SK-N-SH (cell line): ENCODE measurements at regions not wholly inside any gene's neighbourhood (a gene's known extent, or its start where the extent isn't known, plus 50 kb on each side); places are given as distances from the start of the nearest gene placed in this dataset.
"Not testable (repeated sequence)": the region's sequence is repeated elsewhere in the genome, so short reads cannot be mapped to it uniquely, and the experiment has no call there.

Source experiments
- CTCF ChIA-PET: fragments of 300-600, 350-600 bp; formaldehyde crosslinking; extraction: SDS; loops from one replicate; lab custom pipeline; 2021; lab: Yijun Ruan, JAX
- POLR2A ChIA-PET: fragments of 350-600 bp; sonication (Branson Sonifier 250); formaldehyde crosslinking; extraction: SDS; loops from one replicate; lab custom pipeline; 2020; ENCODE audit warnings: antibody characterized with exemption, inconsistent platforms; lab: Yijun Ruan, JAX
- DNase-seq: peaks from one replicate; pipeline ENCODE4 v3.0.0; 2012
- H2AFZ ChIP-seq: fragments of 200-600 bp; sonication (generic); 2 replicates; pipeline ENCODE4 v1.8.1; 2016; ENCODE audit warnings: antibody characterized with exemption, mild to moderate bottlenecking, low read depth
- H3F3A ChIP-seq: fragments of 200-600 bp; sonication (generic); replicated peaks from 2 replicates; pipeline ENCODE3; 2016; ENCODE audit warnings: antibody characterized with exemption, mild to moderate bottlenecking; ENCODE audit not compliant: insufficient read depth
- H3K27ac ChIP-seq, 2 experiments: fragments of 200-500 bp in 1 of 2; fragments of 200-600 bp in 1 of 2; sonication (Bioruptor generic) in 1 of 2; sonication (generic), shearing (Covaris generic) in 1 of 2; 2 replicates each; pipeline versions ENCODE4 v1.5.1 to v1.6.1; 2014 to 2016; ENCODE audit warnings: low read depth in 2 of 2, inconsistent platforms in 1 of 2, low read length in 1 of 2, mild to moderate bottlenecking in 1 of 2, mixed read lengths in 1 of 2
- H3K27me3 ChIP-seq: fragments of 200-600 bp; sonication (generic), shearing (Covaris generic); 2 replicates; pipeline ENCODE4 v1.6.1; 2016; ENCODE audit warnings: mixed run types; ENCODE audit not compliant: insufficient read depth
- H3K36me3 ChIP-seq, 2 experiments: fragments of 200-500 bp in 1 of 2; fragments of 200-600 bp in 1 of 2; sonication (Bioruptor generic) in 1 of 2; sonication (generic) in 1 of 2; replicated peaks in 1 of 2; 2 replicates each; pipeline versions ENCODE3 to v1.5.1; 2014 to 2016; ENCODE audit warnings: low read length in 1 of 2, mild to moderate bottlenecking in 1 of 2; ENCODE audit not compliant: insufficient read depth in 2 of 2, control insufficient read depth in 1 of 2
- H3K4me1 ChIP-seq, 2 experiments: fragments of 200-500 bp in 1 of 2; fragments of 200-600 bp in 1 of 2; sonication (Bioruptor generic) in 1 of 2; sonication (generic), shearing (Covaris generic) in 1 of 2; 2 replicates each; pipeline versions ENCODE4 v1.5.1 to v1.6.1; 2014 to 2016; ENCODE audit warnings: low read depth in 1 of 2, low read length in 1 of 2, mixed run types in 1 of 2; ENCODE audit not compliant: insufficient read depth in 2 of 2, control insufficient read depth in 1 of 2
- H3K4me2 ChIP-seq: fragments of 200-600 bp; sonication (generic), shearing (Covaris generic); 2 replicates; pipeline ENCODE4 v1.6.1; 2017; ENCODE audit warnings: mixed run types
- H3K4me3 ChIP-seq, 2 experiments: fragments of 200-500 bp in 1 of 2; fragments of 200-600 bp in 1 of 2; sonication (Bioruptor generic) in 1 of 2; sonication (generic), shearing (Covaris generic) in 1 of 2; 2 replicates each; pipeline versions ENCODE4 v1.5.1 to v1.8.1; 2014 to 2016; ENCODE audit warnings: low read depth in 2 of 2, inconsistent platforms in 1 of 2, low read length in 1 of 2, mild to moderate bottlenecking in 1 of 2, mixed read lengths in 1 of 2, moderate library complexity in 1 of 2
- H3K79me2 ChIP-seq: fragments of 200-600 bp; sonication (generic); 2 replicates; pipeline ENCODE4 v1.8.1; 2017; ENCODE audit warnings: mild to moderate bottlenecking; ENCODE audit not compliant: insufficient read depth
- H3K9ac ChIP-seq: fragments of 200-600 bp; sonication (generic); 2 replicates; pipeline ENCODE4 v1.6.1; 2017; ENCODE audit warnings: mixed run types
- H3K9me2 ChIP-seq: fragments of 200-600 bp; sonication (generic); 2 replicates; pipeline ENCODE4 v1.6.1; 2017; ENCODE audit warnings: mixed run types
- H3K9me3 ChIP-seq: fragments of 200-600 bp; sonication (generic); 2 replicates; pipeline ENCODE4 v1.6.1; 2017; ENCODE audit warnings: mixed run types, mild to moderate bottlenecking, moderate library complexity
- H4K20me1 ChIP-seq: fragments of 200-600 bp; sonication (generic); 2 replicates; pipeline ENCODE4 v1.6.1; 2017; ENCODE audit warnings: mild to moderate bottlenecking, mixed run types; ENCODE audit not compliant: insufficient read depth
- WGBS: methylation state at CpG from one replicate; pipeline ENCODE4 v1.1.6; 2017; ENCODE audit warnings: low lambda C conversion rate; 5-methylcytosine and 5-hydroxymethylcytosine counted together

DNA sequence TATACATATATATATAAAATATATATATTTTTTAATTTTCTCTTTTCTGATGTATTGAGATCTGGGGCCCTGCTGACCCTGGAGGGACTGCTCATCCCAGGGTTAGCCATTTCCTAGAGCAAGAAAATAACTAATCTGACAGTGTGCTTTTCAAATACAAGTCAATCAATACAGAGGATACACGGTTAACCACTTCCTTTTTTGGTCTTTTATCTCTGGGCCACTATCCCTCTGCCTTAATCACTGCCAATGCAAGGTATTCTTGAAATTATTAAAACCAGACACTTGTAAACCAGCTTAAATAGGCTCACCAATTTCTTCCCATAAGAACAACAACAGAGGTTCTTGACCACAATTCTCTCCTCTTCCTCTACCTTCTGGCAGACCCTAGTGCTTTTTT is 133.6 kb downstream of the SPIN4 start:
- H3K9me2 ChIP-seq, H3K79me2 ChIP-seq, H3K27me3 ChIP-seq, H2AFZ ChIP-seq, H3K9ac ChIP-seq, H3K4me3 ChIP-seq, H3K4me2 ChIP-seq, DNase-seq, H3K9me3 ChIP-seq, CTCF ChIA-PET, H3F3A ChIP-seq, H3K4me1 ChIP-seq, H4K20me1 ChIP-seq, H3K36me3 ChIP-seq, H3K27ac ChIP-seq, POLR2A ChIA-PET: not testable (repeated sequence)
- WGBS: no CpG with 5 or more reads among the region's 1 CpG

DNA sequence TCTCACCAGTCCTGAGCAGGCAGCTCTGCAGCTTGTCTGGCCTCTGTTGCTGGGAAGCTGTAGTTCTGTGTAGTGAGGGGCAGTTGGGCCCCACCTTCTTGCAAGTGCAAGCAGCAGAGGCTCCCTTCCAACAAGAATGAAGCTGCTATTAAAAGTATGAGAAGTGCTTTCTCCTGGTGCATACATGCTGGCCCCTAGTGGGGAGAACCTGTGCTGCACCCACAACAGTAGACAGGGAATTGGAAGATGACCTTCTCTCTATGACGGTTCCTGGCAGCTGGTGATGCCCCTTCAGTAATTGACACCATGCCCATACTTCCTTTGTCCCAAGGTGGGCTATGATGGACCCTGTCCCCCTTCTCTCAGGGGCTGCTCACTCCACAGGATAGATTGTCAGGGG is 141.5 kb downstream of the SPIN4 start:
- no CpG with 5 or more reads among the region's 1 CpG for WGBS
- H3K9ac ChIP-seq, H3K27ac ChIP-seq, DNase-seq, H3K4me2 ChIP-seq, H3K9me3 ChIP-seq, H3K4me1 ChIP-seq, POLR2A ChIA-PET, H3K4me3 ChIP-seq, CTCF ChIA-PET, H3K79me2 ChIP-seq, H3K9me2 ChIP-seq, H4K20me1 ChIP-seq, H3F3A ChIP-seq, H3K27me3 ChIP-seq, H3K36me3 ChIP-seq, H2AFZ ChIP-seq: not testable (repeated sequence)

DNA sequence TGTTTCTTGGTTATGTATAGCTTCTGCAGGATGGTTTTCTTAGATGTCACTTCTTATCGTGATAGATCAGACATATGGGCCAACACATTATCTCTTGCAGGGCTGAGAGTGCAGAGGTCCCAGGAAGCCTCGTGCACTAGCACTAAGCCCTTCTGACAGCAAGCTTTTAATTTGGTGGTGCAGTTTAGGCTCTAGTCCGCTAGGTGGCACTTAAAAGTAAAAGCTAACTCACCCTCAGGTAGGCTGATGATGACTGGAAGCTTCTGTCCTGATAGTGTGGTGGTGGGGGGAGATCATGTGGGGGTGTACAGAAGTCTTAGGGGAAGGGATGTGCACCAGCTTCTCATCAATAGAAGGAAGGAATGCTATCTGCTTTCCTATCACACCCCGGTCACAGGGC is 142.0 kb downstream of the SPIN4 start:
- H3K4me1 ChIP-seq, DNase-seq, POLR2A ChIA-PET, CTCF ChIA-PET, H4K20me1 ChIP-seq, H3K9ac ChIP-seq, H3K9me2 ChIP-seq, H2AFZ ChIP-seq, H3K27ac ChIP-seq, H3K79me2 ChIP-seq, H3K36me3 ChIP-seq, H3F3A ChIP-seq, H3K4me2 ChIP-seq, H3K4me3 ChIP-seq, H3K27me3 ChIP-seq, H3K9me3 ChIP-seq: not testable (repeated sequence)
- no CpG with 5 or more reads among the region's 4 CpGs for WGBS

DNA sequence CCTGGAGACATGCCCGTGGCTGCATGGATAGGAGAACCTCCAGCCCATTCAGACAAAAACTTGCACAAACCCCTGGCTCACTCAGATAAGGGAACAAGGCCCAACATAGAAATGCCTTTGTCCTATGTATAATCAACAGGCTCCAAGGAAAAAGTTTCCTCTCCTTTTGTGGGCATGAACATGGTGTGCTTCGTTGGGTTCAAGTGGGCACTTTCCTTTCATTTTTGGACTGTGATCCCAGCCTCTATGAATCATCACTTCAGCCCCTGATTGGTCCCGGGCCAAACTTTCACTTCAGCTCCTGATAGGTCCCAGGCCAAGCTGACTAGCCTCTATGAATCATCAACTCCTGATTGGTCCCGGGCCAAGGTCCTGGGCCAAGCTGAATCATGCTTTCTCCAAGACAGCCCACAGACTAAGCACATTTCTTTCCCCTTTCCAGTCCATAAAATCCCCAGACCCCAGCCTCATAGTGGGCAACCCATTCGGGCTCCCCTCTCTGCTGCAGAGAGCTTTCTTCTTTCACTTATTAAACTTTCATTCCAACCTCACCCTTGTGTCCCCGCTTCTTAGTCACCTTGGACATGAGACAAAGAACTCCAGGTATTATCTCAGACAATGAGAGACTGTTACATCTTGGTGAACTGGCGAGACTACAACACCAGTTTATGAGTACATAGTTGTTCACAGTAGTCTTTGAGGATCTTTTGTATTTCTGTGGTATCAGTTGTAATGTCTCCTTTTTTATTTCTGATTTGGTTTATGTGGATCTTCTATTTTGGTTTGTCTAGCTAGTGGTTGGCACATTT is 146.7 kb downstream of the SPIN4 start:
- H3K9me2 ChIP-seq, H3K36me3 ChIP-seq, H3F3A ChIP-seq, POLR2A ChIA-PET, H3K79me2 ChIP-seq, H3K4me2 ChIP-seq, CTCF ChIA-PET, H2AFZ ChIP-seq, H3K27ac ChIP-seq, H3K9ac ChIP-seq, DNase-seq, H3K4me1 ChIP-seq, H4K20me1 ChIP-seq, H3K4me3 ChIP-seq, H3K27me3 ChIP-seq, H3K9me3 ChIP-seq: not testable (repeated sequence)
- WGBS: no CpG with 5 or more reads among the region's 7 CpGs

DNA sequence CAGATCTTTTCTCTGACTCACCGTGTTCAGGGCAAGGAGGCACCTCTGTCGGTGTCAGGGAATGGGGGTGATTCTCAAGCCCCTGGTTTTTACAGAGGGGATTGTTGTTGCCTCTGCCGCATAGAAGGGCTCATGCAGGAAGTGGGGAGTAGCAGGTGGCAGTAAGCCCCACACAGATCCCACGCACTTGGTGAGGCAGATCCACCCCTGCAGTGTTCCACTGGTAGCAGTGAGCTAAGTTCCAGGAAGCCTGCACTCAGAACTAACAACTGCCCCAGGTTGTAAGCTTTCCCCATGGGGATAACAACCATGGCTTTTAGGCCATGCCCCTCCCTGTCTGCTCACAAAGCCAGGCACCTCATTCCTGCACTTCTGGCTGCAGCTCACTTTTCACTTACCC is 149.1 kb downstream of the SPIN4 start:
- DNase-seq, POLR2A ChIA-PET, H3K27me3 ChIP-seq, H3F3A ChIP-seq, H3K4me1 ChIP-seq, H3K9me3 ChIP-seq, H3K9ac ChIP-seq, H3K27ac ChIP-seq, H3K9me2 ChIP-seq, H3K4me3 ChIP-seq, H2AFZ ChIP-seq, H3K79me2 ChIP-seq, H4K20me1 ChIP-seq, H3K36me3 ChIP-seq, CTCF ChIA-PET, H3K4me2 ChIP-seq: not testable (repeated sequence)
- WGBS: no CpG with 5 or more reads among the region's 4 CpGs

DNA sequence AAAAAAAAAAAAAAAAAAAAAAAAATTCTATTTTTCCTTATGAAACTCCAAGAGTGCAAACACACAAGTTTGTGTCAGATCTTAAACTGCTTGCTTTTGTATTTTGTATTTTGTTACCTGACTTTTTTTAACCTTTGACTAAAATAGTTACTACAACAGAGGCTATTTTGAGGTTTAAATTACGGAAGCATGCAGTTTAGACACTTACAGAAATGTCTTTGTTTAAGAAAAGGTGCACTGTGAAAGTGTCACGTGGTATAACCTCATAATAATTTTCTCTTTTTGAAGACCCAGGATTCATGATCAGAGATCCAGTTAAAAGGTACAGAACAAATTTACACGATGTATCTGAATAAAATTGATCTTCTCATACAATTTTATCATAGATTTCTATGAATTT is 152.4 kb downstream of the SPIN4 start:
- CTCF ChIA-PET, H3K9ac ChIP-seq, H3F3A ChIP-seq, DNase-seq, H3K4me2 ChIP-seq, H3K79me2 ChIP-seq, H3K9me3 ChIP-seq, H3K4me3 ChIP-seq, H2AFZ ChIP-seq, H3K27me3 ChIP-seq, H3K9me2 ChIP-seq, H3K27ac ChIP-seq, H3K4me1 ChIP-seq, H4K20me1 ChIP-seq, H3K36me3 ChIP-seq, POLR2A ChIA-PET: not testable (repeated sequence)
- WGBS: no CpG with 5 or more reads among the region's 3 CpGs
